Adrenal gland (tissue), 9 donors: ENCODE measurements at regions not wholly inside any gene's neighbourhood (a gene's known extent, or its start where the extent isn't known, plus 50 kb on each side); places are given as distances from the start of the nearest gene placed in this dataset.

Experiments
- DNase-seq, 7 donors: peaks; one replicate each; pipeline ENCODE4 v3.0.0-alpha.2; 2019 to 2020
- H3K27ac ChIP-seq, 5 donors: fragments of 200-600 bp; sonication (generic) in 4 of 5; 1 replicate in 3 of 5; 2 replicates in 2 of 5; pipeline versions ENCODE4 v1.5.1 to v1.8.0; 2016 to 2020; ENCODE audit warnings: mild to moderate bottlenecking in 1 of 5
- H3K27me3 ChIP-seq: fragments of 200-600 bp; 2 replicates; pipeline ENCODE4 v1.8.0; 2021
- H3K36me3 ChIP-seq, 2 donors: fragments of 200-600 bp; replicated peaks in 1 of 2; 1 replicate in 1 of 2; 2 replicates in 1 of 2; pipeline versions ENCODE4 v1.5.1 to v1.8.0; 2018 to 2022
- H3K4me1 ChIP-seq, 2 donors: fragments of 200-600 bp; replicated peaks in 1 of 2; 1 replicate in 1 of 2; 2 replicates in 1 of 2; pipeline versions ENCODE4 v1.5.1 to v1.8.0; 2018 to 2021
- H3K4me3 ChIP-seq, 4 donors: fragments of 200-600 bp; sonication (generic) in 3 of 4; one replicate each; pipeline ENCODE4 v1.5.1; 2016 to 2018
- H3K9me3 ChIP-seq, 3 donors: fragments of 200-600 bp; sonication (generic) in 1 of 3; replicated peaks in 1 of 3; 1 replicate in 2 of 3; 2 replicates in 1 of 3; pipeline versions ENCODE4 v1.5.1 to v1.8.0; 2016 to 2021
- POLR2A ChIP-seq, 2 donors: fragments of 450-650 bp; IDR thresholded peaks; one replicate each; pipeline ENCODE4 v1.6.1; 2017; ENCODE audit warnings: antibody characterized with exemption in 2 of 2, mild to moderate bottlenecking in 2 of 2, moderate library complexity in 1 of 2
- WGBS, 4 donors: extraction: QIAGEN DNeasy Blood & Tissue Kit in 2 of 4; methylation state at CpG; one replicate each; pipeline versions ENCODE4 v1.1.5 to v1.1.7; 2013 to 2017; 5-methylcytosine and 5-hydroxymethylcytosine counted together
- intact Hi-C, 2 donors: fragments of 100-400 bp; cut with DNase I; formaldehyde crosslinking; loops; one replicate each; pipeline versions ENCODE4 v1.14.1 to v1.15.0; 2022 to 2023
- TF ChIP-seq, protein P1 (sequence below), 6 experiments: fragments of 450-650 bp in 4 of 6; fragments of 200-600 bp in 2 of 6; sonication (generic) in 1 of 6; IDR thresholded peaks; 1 replicate in 5 of 6; 2 replicates in 1 of 6; pipeline versions ENCODE4 v1.5.1 to v1.8.0; 2016 to 2021; ENCODE audit warnings: antibody characterized with exemption in 6 of 6, mild to moderate bottlenecking in 2 of 6, moderate library complexity in 1 of 6
- donor health status: healthy with polysubstance abuse.
- donor health status: Bipolar disorder and iron deficiency.
- donor health status: DM: yes; HTN: yes; CAD: no.
- donor health status: DM: no; HTN: no; CAD: no.
- donor health status: DM: no; HTN: no; CAD: no.

DNA sequence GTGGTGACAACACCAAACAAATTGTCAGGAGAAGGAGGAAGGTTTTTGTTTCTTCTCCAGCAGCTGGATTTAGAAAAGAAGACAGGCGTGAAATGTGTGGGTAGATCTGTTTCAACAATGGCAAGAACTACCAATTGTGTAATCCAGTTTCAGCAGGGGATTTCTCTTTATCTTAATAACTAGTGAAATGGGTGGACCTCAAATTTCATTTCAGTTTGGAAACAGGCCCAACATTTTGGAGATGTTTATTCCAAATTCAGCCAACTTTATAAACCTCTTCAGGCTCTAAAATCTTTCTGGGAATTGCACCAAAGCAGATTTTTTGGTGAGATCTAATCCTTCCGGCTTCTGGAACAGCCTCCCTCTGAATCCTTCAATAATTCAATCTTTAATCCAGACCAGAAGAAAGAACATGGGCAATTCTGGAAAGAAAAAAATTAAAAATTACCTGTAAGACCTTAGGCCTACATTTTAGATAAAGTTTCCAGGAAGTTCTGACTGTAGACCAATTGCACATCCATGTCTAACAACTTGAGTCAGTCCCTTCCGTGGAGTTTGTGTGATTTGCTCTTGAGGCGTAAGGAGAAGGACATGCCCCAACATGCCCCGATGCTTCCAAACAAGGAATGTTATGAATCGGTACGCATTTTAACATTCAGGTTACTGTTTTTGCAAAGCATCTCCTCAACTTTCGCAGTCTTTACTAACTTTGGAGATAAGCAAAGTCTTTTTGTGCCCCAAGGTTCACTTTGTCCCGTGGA is 423.6 kb downstream of the IRX1 start:
- intact Hi-C loops = no loop called here
- TF ChIP-seq POLR2A (IDR thresholded peaks at IDR 0.05) = no peak
- H3K4me1 ChIP-seq = no peaks in the 10 kb centered on the region
- WGBS, 4 donors = 70 to 80% (median 73%) methylated on average over 9 of the region's 9 CpGs
- H3K27me3 ChIP-seq = no peaks in the 10 kb centered on the region
- H3K4me3 ChIP-seq = no peak overlapping the region
- no peak overlapping the region for H3K27ac ChIP-seq
- DNase-seq = no peak
- no peaks in the 10 kb centered on the region for H3K9me3 ChIP-seq
- no peaks in the 10 kb centered on the region for H3K36me3 ChIP-seq

DNA sequence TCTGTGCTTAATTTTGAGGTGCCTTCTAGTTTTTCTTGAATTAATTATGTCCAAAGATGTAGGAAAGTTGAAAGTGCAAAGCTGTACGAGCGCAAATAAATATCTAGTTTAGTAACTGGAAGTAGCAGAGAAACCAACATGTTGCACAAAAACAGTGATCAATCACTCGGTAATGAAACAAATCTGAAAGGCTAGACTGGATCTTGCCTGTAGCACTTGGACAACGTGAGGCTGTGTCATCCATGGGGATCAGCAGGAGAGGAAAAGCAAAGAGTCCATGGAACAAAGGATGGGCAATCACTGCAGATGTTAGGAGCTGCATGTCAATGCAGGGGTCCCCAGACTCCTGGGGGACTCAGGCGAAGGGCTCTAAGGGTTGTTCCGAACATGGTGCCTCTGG is 424.2 kb downstream of the IRX1 start:
- WGBS, 4 donors = 72 to 78% (median 74%) methylated on average over 4 to 6 of the region's 6 CpGs
- Histone ChIP-seq H3K9me3 (no peaks in the 10 kb centered on the region), H3K36me3 (no peaks in the 10 kb centered on the region), H3K27me3 (no peaks in the 10 kb centered on the region), H3K4me1 (no peaks in the 10 kb centered on the region), H3K27ac (no peak overlapping the region), H3K4me3 (no peak overlapping the region)
- DNase-seq = no peak
- no peak for TF ChIP-seq POLR2A (IDR thresholded peaks at IDR 0.05)
- TF ChIP-seq, protein P1, sequence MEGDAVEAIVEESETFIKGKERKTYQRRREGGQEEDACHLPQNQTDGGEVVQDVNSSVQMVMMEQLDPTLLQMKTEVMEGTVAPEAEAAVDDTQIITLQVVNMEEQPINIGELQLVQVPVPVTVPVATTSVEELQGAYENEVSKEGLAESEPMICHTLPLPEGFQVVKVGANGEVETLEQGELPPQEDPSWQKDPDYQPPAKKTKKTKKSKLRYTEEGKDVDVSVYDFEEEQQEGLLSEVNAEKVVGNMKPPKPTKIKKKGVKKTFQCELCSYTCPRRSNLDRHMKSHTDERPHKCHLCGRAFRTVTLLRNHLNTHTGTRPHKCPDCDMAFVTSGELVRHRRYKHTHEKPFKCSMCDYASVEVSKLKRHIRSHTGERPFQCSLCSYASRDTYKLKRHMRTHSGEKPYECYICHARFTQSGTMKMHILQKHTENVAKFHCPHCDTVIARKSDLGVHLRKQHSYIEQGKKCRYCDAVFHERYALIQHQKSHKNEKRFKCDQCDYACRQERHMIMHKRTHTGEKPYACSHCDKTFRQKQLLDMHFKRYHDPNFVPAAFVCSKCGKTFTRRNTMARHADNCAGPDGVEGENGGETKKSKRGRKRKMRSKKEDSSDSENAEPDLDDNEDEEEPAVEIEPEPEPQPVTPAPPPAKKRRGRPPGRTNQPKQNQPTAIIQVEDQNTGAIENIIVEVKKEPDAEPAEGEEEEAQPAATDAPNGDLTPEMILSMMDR (IDR thresholded peaks at IDR 0.05) = no peak
- intact Hi-C loops = no loop called here

- 16 to 31% (median 24%) methylated on average over 3 of the region's 3 CpGs for WGBS, 4 donors
- H3K4me1 ChIP-seq = no peaks in the 10 kb centered on the region
- H3K9me3 ChIP-seq = no peaks in the 10 kb centered on the region
- intact Hi-C loops = no loop called here
- H3K4me3 ChIP-seq = no peak overlapping the region
- DNase-seq = no peak
- no peaks in the 10 kb centered on the region for H3K36me3 ChIP-seq
- H3K27ac ChIP-seq = no peak overlapping the region
- H3K27me3 ChIP-seq = no peaks in the 10 kb centered on the region
- TF ChIP-seq, protein P1 (IDR thresholded peaks at IDR 0.05) = no peak
- no peak for TF ChIP-seq POLR2A (IDR thresholded peaks at IDR 0.05)
Observed at GRCh38 chr5:4020400-4020799, 424.8 kb downstream of the IRX1 start.

DNA sequence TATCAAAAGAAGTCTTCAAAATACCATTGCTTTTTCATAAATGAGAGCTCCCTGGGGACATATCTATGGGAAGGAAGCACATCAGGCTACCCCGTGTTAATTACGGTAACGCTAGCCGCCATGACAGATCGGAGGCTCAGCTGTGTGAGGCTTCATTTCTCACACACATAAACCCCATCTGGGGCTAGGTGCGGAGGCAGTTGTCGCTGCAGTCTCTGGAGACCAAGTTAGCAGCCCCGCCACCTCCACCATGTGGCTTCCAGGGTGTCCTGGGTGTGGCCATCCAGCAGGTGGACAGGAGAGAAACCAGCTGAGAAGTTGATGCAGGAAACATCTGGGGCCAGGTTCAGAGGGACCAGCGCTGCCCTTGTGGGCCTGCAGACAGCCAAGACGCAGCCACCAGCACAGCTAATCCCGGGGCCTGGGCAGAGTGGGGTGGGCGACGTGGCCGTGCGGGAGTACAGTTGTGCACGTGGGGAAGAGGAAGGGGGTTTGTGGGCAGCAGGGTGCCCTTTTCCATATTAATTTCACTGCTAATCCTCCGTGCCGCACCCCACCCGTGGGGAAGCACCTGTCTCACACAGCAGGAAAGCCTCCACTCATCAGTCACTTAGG is 426.5 kb downstream of the IRX1 start:
- 79 to 85% (median 81%) methylated on average over 17 to 19 of the region's 19 CpGs for WGBS, 4 donors
- Histone ChIP-seq H3K4me1 (no peaks in the 10 kb centered on the region), H3K4me3 (no peak overlapping the region), H3K36me3 (no peaks in the 10 kb centered on the region), H3K27ac (no peak overlapping the region), H3K27me3 (no peaks in the 10 kb centered on the region), H3K9me3 (no peaks in the 10 kb centered on the region)
- intact Hi-C loops = no loop called here
- TF ChIP-seq POLR2A (IDR thresholded peaks at IDR 0.05) = no peak
- TF ChIP-seq, protein P1 (IDR thresholded peaks at IDR 0.05) = no peak
- DNase-seq = no peak
